ENCODE measurements at regions not wholly inside any gene's neighbourhood (a gene's known extent, or its start where the extent isn't known, plus 50 kb on each side); places are given as distances from the start of the nearest gene placed in this dataset.

- POLR2A ChIA-PET (ENCODE audit: unreplicated experiment) = no interaction called here
- no peaks in the 10 kb centered on the region for H3K79me2 ChIP-seq (ENCODE audit: low read length)
- no peak overlapping the region for H2AFZ ChIP-seq (ENCODE audit: low read length)
- H3K4me2 ChIP-seq (ENCODE audit: low read length) = no peak overlapping the region
- H3F3A ChIP-seq (ENCODE audit: low read length, unreplicated experiment) = no peaks in the 10 kb centered on the region
- CTCF ChIA-PET = no interaction called here
- H3K4me1 ChIP-seq (ENCODE audit: insufficient read depth, low read length) = no peaks in the 10 kb centered on the region
- H3K27ac ChIP-seq (ENCODE audit: low read length) = no peak overlapping the region
- BruUV-seq (replicated peaks) = no TSS peak
- ATAC-seq (no peak), DNase-seq (no peak)
- intact Hi-C loops (cut with micrococcal nuclease) = no loop called here
- peaks cover 93% of the 10 kb centered on the region for H3K36me3 ChIP-seq (ENCODE audit: low read depth, low read length)
- H3K9me3 ChIP-seq (ENCODE audit: low read length) = peaks cover 74% of the 10 kb centered on the region
- no peak overlapping the region for H3K4me3 ChIP-seq (ENCODE audit: low read length)
- TF ChIP-seq EZH2phosphoT487 (IDR thresholded peaks at IDR 0.05; ENCODE audit: borderline replicate concordance, low read length) (no peak), CTCF (conservative IDR thresholded peaks at IDR 0.05; ENCODE audit: low read depth, low read length) (no peak), EZH2 (IDR thresholded peaks at IDR 0.05; ENCODE audit: low read length, unreplicated experiment) (no peak)
- H3K27me3 ChIP-seq (ENCODE audit: low read length) = no peaks in the 10 kb centered on the region
- no peaks in the 10 kb centered on the region for H4K20me1 ChIP-seq (ENCODE audit: low read length)
- no peaks in the 10 kb centered on the region for H3K9me2 ChIP-seq (replicated peaks; ENCODE audit: low read length)
- no peak overlapping the region for H3K9ac ChIP-seq (ENCODE audit: low read length)
Observed at GRCh38 chr15:25055356-25056068, 100.7 kb downstream of the SNRPN start.

GRCh38 chr15:25056484-25057425 is 102.0 kb downstream of the SNRPN start:
- no peaks in the 10 kb centered on the region for H3K9me2 ChIP-seq (replicated peaks; ENCODE audit: low read length)
- ChIA-PET POLR2A (ENCODE audit: unreplicated experiment) (no interaction called here), CTCF (no interaction called here)
- intact Hi-C loops (cut with micrococcal nuclease) = no loop called here
- H3K27me3 ChIP-seq (ENCODE audit: low read length) = no peaks in the 10 kb centered on the region
- H3K79me2 ChIP-seq (ENCODE audit: low read length) = no peaks in the 10 kb centered on the region
- BruUV-seq (replicated peaks) = no TSS peak
- no peak overlapping the region for H2AFZ ChIP-seq (ENCODE audit: low read length)
- H3K36me3 ChIP-seq (ENCODE audit: low read depth, low read length) = peaks cover 93% of the 10 kb centered on the region
- no peak overlapping the region for H3K27ac ChIP-seq (ENCODE audit: low read length)
- H3K4me1 ChIP-seq (ENCODE audit: insufficient read depth, low read length) = no peaks in the 10 kb centered on the region
- H3F3A ChIP-seq (ENCODE audit: low read length, unreplicated experiment) = no peaks in the 10 kb centered on the region
- H3K4me2 ChIP-seq (ENCODE audit: low read length) = no peak overlapping the region
- H3K9me3 ChIP-seq (ENCODE audit: low read length) = peaks cover 78% of the 10 kb centered on the region
- no peak for TF ChIP-seq EZH2 (IDR thresholded peaks at IDR 0.05; ENCODE audit: low read length, unreplicated experiment)
- no peak for TF ChIP-seq EZH2phosphoT487 (IDR thresholded peaks at IDR 0.05; ENCODE audit: borderline replicate concordance, low read length)
- DNase-seq (no peak), ATAC-seq (no peak)
- no peak overlapping the region for H3K9ac ChIP-seq (ENCODE audit: low read length)
- H4K20me1 ChIP-seq (ENCODE audit: low read length) = no peaks in the 10 kb centered on the region
- H3K4me3 ChIP-seq (ENCODE audit: low read length) = no peak overlapping the region

- Histone ChIP-seq H2AFZ (ENCODE audit: low read length) (no peak overlapping the region), H3K27ac (ENCODE audit: low read length) (no peak overlapping the region), H4K20me1 (ENCODE audit: low read length) (no peaks in the 10 kb centered on the region), H3K9me2 (replicated peaks; ENCODE audit: low read length) (no peaks in the 10 kb centered on the region), H3K4me3 (ENCODE audit: low read length) (no peak overlapping the region; the same call in 1 of the 2 replicates), H3K4me1 (ENCODE audit: insufficient read depth, low read length) (no peaks in the 10 kb centered on the region), H3K27me3 (ENCODE audit: low read length) (no peaks in the 10 kb centered on the region), H3K79me2 (ENCODE audit: low read length) (no peaks in the 10 kb centered on the region), H3K9ac (ENCODE audit: low read length) (no peak overlapping the region), H3K9me3 (ENCODE audit: low read length) (peaks cover 76% of the 10 kb centered on the region), H3F3A (ENCODE audit: low read length, unreplicated experiment) (no peaks in the 10 kb centered on the region), H3K36me3 (ENCODE audit: low read depth, low read length) (peaks cover 93% of the 10 kb centered on the region), H3K4me2 (ENCODE audit: low read length) (no peak overlapping the region)
- intact Hi-C loops (cut with micrococcal nuclease) = no loop called here
- ATAC-seq = no peak
- DNase-seq = no peak
- CTCF ChIA-PET = no interaction called here
- no TSS peak for BruUV-seq (replicated peaks)
- POLR2A ChIA-PET (ENCODE audit: unreplicated experiment) = no interaction called here
- TF ChIP-seq CTCF (conservative IDR thresholded peaks at IDR 0.05; ENCODE audit: low read depth, low read length) = no peak
- TF ChIP-seq EZH2phosphoT487 (IDR thresholded peaks at IDR 0.05; ENCODE audit: borderline replicate concordance, low read length) = no peak
- no peak for TF ChIP-seq EZH2 (IDR thresholded peaks at IDR 0.05; ENCODE audit: low read length, unreplicated experiment)
Observed at GRCh38 chr15:25057574-25057973, 102.8 kb downstream of the SNRPN start.

All from PC-3 (cell line).